ENCODE measurements at regions not wholly inside any gene's neighbourhood (a gene's known extent, or its start where the extent isn't known, plus 50 kb on each side); places are given as distances from the start of the nearest gene placed in this dataset.

GRCh38 chr5:61654876-61655275 lies 322.8 kb downstream of the ZSWIM6 start:
- TF ChIP-seq CTCF (IDR thresholded peaks at IDR 0.05) (no peak), POLR2A (IDR thresholded peaks at IDR 0.05) (no peak), EP300 (IDR thresholded peaks at IDR 0.05) (no peak)

Measured in sigmoid colon (tissue), 4 donors.